Stimulated activated naive B cell treated with anti-CD40 and anti-IgM and Interleukin-4, amounts not matched to agents 10 μg/mL and 1 μg/mL and 100 μg/mL, for 72 hours (primary cell): ENCODE measurements at regions not wholly inside any gene's neighbourhood (a gene's known extent, or its start where the extent isn't known, plus 50 kb on each side); places are given as distances from the start of the nearest gene placed in this dataset.
"Not testable (repeated sequence)": the region's sequence is repeated elsewhere in the genome, so short reads cannot be mapped to it uniquely, and the experiment has no call there.

Experiments
- ATAC-seq, 2 donors: fragments of 150-1000 bp; cut with Tn5 transposase; replicated peaks; 2 replicates each; pipeline ENCODE4 v1.10.0; 2021; ENCODE audit warnings: moderate library complexity in 1 of 2
- DNase-seq: peaks from one replicate; pipeline ENCODE4 v3.0.0; 2021
- H3K27ac Mint-ChIP-seq: one replicate; pipeline ENCODE4 v1.8.0; 2022; ENCODE audit warnings: mild to moderate bottlenecking, mixed read lengths
- H3K27me3 Mint-ChIP-seq, 2 donors: one replicate each; pipeline ENCODE4 v1.8.0; 2022; ENCODE audit warnings: mixed read lengths in 2 of 2
- H3K36me3 Mint-ChIP-seq, 2 donors: one replicate each; pipeline ENCODE4 v1.8.0; 2022; ENCODE audit warnings: mixed read lengths in 2 of 2, mild to moderate bottlenecking in 1 of 2
- H3K4me1 Mint-ChIP-seq, 2 donors: one replicate each; pipeline ENCODE4 v1.8.0; 2022; ENCODE audit warnings: mixed read lengths in 2 of 2, mild to moderate bottlenecking in 1 of 2
- H3K4me3 Mint-ChIP-seq, 2 donors: one replicate each; pipeline ENCODE4 v1.8.0; 2022; ENCODE audit warnings: mild to moderate bottlenecking in 2 of 2, mixed read lengths in 2 of 2, moderate library complexity in 1 of 2
- H3K9me3 Mint-ChIP-seq, 2 donors: one replicate each; pipeline ENCODE4 v1.8.0; 2022; ENCODE audit warnings: mixed read lengths in 2 of 2, mild to moderate bottlenecking in 1 of 2

DNA sequence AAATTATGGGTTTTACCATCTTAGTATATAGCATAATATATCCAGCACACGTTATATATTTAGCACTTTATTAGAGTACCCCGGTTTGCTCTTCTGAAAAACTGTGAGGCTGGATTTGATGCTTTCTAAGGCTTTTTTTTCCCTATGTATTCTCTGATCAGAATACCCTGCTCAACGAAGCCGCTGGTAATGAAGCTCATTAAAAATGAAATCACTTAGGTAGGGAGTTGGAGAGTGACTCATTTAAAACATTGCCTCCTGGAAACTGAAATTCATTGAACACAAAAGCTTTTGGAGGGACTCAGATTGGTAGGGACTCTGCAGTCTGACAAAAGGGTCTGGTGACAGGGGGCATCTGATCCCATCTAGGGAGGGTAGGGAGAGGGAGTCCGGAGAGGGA lies 365.4 kb upstream of the MEX3C start:
- no peak overlapping the region for H3K4me3 Mint-ChIP-seq
- no peak overlapping the region for H3K27ac Mint-ChIP-seq
- DNase-seq: no peak
- H3K36me3 Mint-ChIP-seq: no peaks in the 10 kb centered on the region
- ATAC-seq: no peak
- H3K9me3 Mint-ChIP-seq: no peaks in the 10 kb centered on the region
- peaks cover 0 to 6% of the 10 kb centered on the region in 2 donors for H3K4me1 Mint-ChIP-seq
- H3K27me3 Mint-ChIP-seq: peaks cover 12 to 31% of the 10 kb centered on the region in 2 donors

- ATAC-seq (no peak), DNase-seq (no peak)
- peaks cover 0 to 6% of the 10 kb centered on the region in 2 donors for H3K4me1 Mint-ChIP-seq
Measured at GRCh38 chr18:51563396-51563795, 365.9 kb upstream of the MEX3C start.

GRCh38 chr18:51568151-51568550 lies 370.7 kb upstream of the MEX3C start:
- H3K36me3 Mint-ChIP-seq: no peaks in the 10 kb centered on the region
- peaks cover 8 to 15% of the 10 kb centered on the region in 2 donors for H3K27me3 Mint-ChIP-seq
- no peak for ATAC-seq
- H3K27ac Mint-ChIP-seq: no peak overlapping the region
- H3K9me3 Mint-ChIP-seq: no peaks in the 10 kb centered on the region
- H3K4me3 Mint-ChIP-seq: no peak overlapping the region
- H3K4me1 Mint-ChIP-seq: peaks cover 0 to 6% of the 10 kb centered on the region in 2 donors
- DNase-seq: no peak

More at GRCh38 chr18:51563396-51563795, 365.9 kb upstream of the MEX3C start:
- no peaks in the 10 kb centered on the region for H3K9me3 Mint-ChIP-seq
- peaks cover 12 to 26% of the 10 kb centered on the region in 2 donors for H3K27me3 Mint-ChIP-seq
- no peaks in the 10 kb centered on the region for H3K36me3 Mint-ChIP-seq
- H3K27ac Mint-ChIP-seq: no peak overlapping the region
- H3K4me3 Mint-ChIP-seq: no peak overlapping the region

GRCh38 chr18:51569153-51569552 lies 371.7 kb upstream of the MEX3C start:
- ATAC-seq (no peak), DNase-seq (no peak)
- peaks cover 0 to 5% of the 10 kb centered on the region in 2 donors for H3K9me3 Mint-ChIP-seq
- no peak overlapping the region for H3K27ac Mint-ChIP-seq
- H3K4me1 Mint-ChIP-seq: no peaks in the 10 kb centered on the region
- H3K27me3 Mint-ChIP-seq: peaks cover 14 to 15% of the 10 kb centered on the region in 2 donors
- H3K36me3 Mint-ChIP-seq: no peaks in the 10 kb centered on the region
- no peak overlapping the region for H3K4me3 Mint-ChIP-seq

DNA sequence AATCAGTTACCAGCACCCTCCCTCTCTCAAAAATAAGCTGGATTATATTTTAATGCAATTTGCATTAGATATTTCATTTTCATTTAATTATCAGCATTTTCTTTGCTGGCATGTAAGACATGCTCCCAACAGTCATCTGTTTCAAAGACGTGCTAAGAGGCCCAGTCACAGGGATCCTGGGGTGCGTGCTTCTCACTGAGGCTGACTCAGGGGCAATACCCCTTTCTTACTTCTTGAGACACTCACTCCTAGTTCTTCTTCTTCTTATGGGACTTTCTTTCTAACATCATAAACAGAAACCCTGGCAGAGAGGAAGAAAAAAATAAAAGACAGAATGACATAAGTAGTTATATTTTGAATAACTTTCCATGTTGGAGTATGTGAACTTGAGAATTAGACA lies 372.1 kb upstream of the MEX3C start:
- Mint-ChIP-seq H3K27ac (no peak overlapping the region), H3K4me3 (no peak overlapping the region), H3K4me1 (no peaks in the 10 kb centered on the region), H3K9me3 (peaks cover 0 to 6% of the 10 kb centered on the region in 2 donors), H3K27me3 (peaks cover 12 to 14% of the 10 kb centered on the region in 2 donors), H3K36me3 (no peaks in the 10 kb centered on the region)
- DNase-seq: no peak
- no peak for ATAC-seq

DNA sequence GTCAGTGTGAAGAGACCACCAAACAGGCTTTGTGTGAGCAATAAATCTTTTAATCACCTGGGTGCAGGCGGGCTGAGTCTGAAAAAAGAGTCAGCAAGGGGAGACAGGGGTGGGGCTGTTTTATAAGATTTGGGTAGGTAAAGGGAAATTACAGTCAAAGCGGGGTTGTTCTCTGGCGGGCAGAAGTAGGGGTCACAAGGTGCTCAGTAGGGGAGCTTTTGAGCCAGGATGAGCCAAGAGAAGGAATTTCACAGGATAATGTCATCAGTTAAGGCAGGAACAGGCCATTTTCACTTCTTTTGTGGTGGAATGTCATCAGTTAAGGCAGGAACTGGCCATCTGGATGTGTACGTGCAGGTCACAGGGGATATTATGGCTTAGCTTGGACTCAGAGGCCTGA lies 372.6 kb upstream of the MEX3C start:
- not testable (repeated sequence) for H3K27ac Mint-ChIP-seq, ATAC-seq, H3K4me1 Mint-ChIP-seq, DNase-seq, H3K36me3 Mint-ChIP-seq, H3K4me3 Mint-ChIP-seq, H3K9me3 Mint-ChIP-seq
- peaks cover 9 to 13% of the 10 kb centered on the region in 2 donors for H3K27me3 Mint-ChIP-seq

- H3K36me3 Mint-ChIP-seq, H3K27ac Mint-ChIP-seq, ATAC-seq, H3K4me3 Mint-ChIP-seq, DNase-seq, H3K4me1 Mint-ChIP-seq: not testable (repeated sequence)
- Mint-ChIP-seq H3K27me3 (peaks cover 12 to 13% of the 10 kb centered on the region in 2 donors), H3K9me3 (peaks cover 4 to 14% of the 10 kb centered on the region in 2 donors)
Measured at GRCh38 chr18:51573886-51574285, 376.4 kb upstream of the MEX3C start.

GRCh38 chr18:51575171-51575570 lies 377.7 kb upstream of the MEX3C start:
- Mint-ChIP-seq H3K9me3 (peaks cover 4 to 14% of the 10 kb centered on the region in 2 donors), H3K36me3 (no peaks in the 10 kb centered on the region), H3K4me1 (no peaks in the 10 kb centered on the region), H3K27me3 (peaks cover 12 to 13% of the 10 kb centered on the region in 2 donors), H3K4me3 (no peak overlapping the region), H3K27ac (no peak overlapping the region)
- ATAC-seq (no peak), DNase-seq (no peak)

GRCh38 chr18:51578406-51578980 lies 381.0 kb upstream of the MEX3C start:
- H3K36me3 Mint-ChIP-seq: no peaks in the 10 kb centered on the region
- peaks cover 4 to 14% of the 10 kb centered on the region in 2 donors for H3K9me3 Mint-ChIP-seq
- no peak for DNase-seq

DNA sequence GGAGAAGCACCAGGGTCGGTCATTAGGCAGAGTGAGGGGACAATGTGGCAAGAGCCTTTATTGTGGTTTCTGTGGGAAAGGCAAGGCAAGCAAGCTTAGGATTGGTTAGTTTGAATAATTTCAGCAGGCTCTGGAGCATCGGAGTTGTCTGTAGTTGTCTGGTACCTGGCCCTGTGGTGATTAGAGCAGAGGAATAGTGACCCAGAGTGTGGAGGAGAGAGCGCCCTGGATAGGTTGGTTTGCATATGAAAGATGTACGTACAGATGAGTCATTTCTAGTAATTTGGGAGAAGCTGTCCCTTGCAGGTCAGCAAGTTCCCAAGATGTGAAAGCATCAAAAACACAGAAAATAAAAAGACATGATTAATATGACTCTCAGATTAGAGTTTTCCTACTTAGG lies 383.1 kb upstream of the MEX3C start:
- no peaks in the 10 kb centered on the region for H3K36me3 Mint-ChIP-seq
- peaks cover 4 to 7% of the 10 kb centered on the region in 2 donors for H3K4me1 Mint-ChIP-seq
- DNase-seq (no peak), ATAC-seq (no peak)
- no peak overlapping the region for H3K27ac Mint-ChIP-seq
- peaks cover 4 to 8% of the 10 kb centered on the region in 2 donors for H3K9me3 Mint-ChIP-seq
- H3K27me3 Mint-ChIP-seq: peaks cover 5 to 8% of the 10 kb centered on the region in 2 donors
- H3K4me3 Mint-ChIP-seq: no peak overlapping the region

More at GRCh38 chr18:51578406-51578980, 381.0 kb upstream of the MEX3C start:
- H3K27ac Mint-ChIP-seq: no peak overlapping the region
- H3K4me3 Mint-ChIP-seq: no peak overlapping the region
- peaks cover 17 to 18% of the 10 kb centered on the region in 2 donors for H3K27me3 Mint-ChIP-seq
- H3K4me1 Mint-ChIP-seq: no peaks in the 10 kb centered on the region
- ATAC-seq: no peak

DNA sequence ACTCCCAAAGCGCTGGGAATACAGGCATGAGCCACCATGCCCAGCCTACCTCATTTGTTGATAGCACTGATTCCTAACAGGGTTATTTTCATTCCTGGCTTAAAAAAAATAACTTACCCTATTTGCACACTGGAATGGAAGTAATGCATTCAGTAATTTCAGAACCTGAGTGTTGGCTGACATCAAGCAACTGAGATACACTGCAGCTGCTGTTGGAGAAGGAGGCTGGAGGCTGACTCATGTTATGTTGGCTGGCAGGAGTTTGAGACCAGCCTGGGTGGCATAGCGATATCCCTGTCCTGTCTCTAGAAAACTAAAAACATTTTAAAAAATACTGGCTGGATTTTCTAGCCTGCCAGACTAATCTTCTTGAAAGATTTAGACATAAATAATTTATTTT lies 385.1 kb upstream of the MEX3C start:
- ATAC-seq (no peak), DNase-seq (no peak)
- Mint-ChIP-seq H3K27me3 (peaks cover 15 to 20% of the 10 kb centered on the region in 2 donors), H3K27ac (no peak overlapping the region), H3K36me3 (no peaks in the 10 kb centered on the region), H3K4me1 (peaks cover 4 to 7% of the 10 kb centered on the region in 2 donors), H3K4me3 (no peak overlapping the region), H3K9me3 (peaks cover 4 to 8% of the 10 kb centered on the region in 2 donors)

GRCh38 chr18:51588616-51589015 lies 391.1 kb upstream of the MEX3C start:
- ATAC-seq: no peak
- no peaks in the 10 kb centered on the region for H3K36me3 Mint-ChIP-seq
- peaks cover 4 to 7% of the 10 kb centered on the region in 2 donors for H3K4me1 Mint-ChIP-seq
- no peak overlapping the region for H3K27ac Mint-ChIP-seq
- DNase-seq: no peak
- H3K9me3 Mint-ChIP-seq: peaks cover 0 to 1% of the 10 kb centered on the region in 2 donors
- H3K4me3 Mint-ChIP-seq: no peak overlapping the region
- peaks cover 14 to 29% of the 10 kb centered on the region in 2 donors for H3K27me3 Mint-ChIP-seq

DNA sequence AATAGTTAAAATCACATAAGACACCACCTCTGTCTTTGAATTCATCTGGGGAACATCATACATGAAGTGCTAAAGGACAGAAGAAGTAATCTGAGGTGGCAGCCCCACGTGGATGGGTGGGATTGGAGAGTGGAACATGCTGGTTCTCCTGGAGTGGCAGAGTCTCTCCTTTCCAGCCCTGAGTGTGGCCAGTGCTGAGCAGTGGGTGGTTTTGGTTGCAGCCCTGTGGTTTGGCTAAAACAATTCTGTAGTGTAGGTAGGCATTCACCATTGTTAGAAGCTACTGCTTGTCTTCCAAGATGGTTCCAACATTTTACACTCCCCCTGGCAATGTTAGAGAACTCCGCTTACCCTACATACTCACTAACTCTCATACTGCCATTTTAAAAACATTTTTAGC lies 396.4 kb upstream of the MEX3C start:
- ATAC-seq: no peak
- H3K27me3 Mint-ChIP-seq: peaks cover 7 to 11% of the 10 kb centered on the region in 2 donors
- no peak overlapping the region for H3K4me3 Mint-ChIP-seq

DNA sequence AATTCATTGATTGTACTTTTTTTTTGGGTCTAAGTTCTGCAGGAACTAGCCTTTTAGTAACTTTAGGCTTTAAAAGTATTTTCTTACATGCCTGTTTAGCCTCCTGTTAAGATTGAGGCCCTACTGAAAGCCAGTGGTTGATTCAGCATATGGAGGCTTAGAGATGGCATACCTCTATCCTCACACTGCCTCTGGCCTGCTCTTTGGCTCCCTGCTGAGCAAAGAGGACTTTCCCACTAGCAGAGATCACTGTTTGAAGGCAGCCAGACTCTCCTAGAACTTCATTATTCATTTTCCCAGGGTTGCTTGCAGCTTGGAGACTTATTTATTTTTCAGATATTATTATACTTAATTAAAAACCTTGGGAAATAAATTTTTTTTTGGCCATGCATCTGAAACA lies 405.6 kb upstream of the MEX3C start:
- H3K27ac Mint-ChIP-seq: no peak overlapping the region
- DNase-seq (no peak), ATAC-seq (no peak)
- H3K27me3 Mint-ChIP-seq: peaks cover 0 to 4% of the 10 kb centered on the region in 2 donors
- H3K4me3 Mint-ChIP-seq: no peak overlapping the region
- H3K4me1 Mint-ChIP-seq: no peaks in the 10 kb centered on the region
- peaks cover 7 to 8% of the 10 kb centered on the region in 2 donors for H3K9me3 Mint-ChIP-seq
- no peaks in the 10 kb centered on the region for H3K36me3 Mint-ChIP-seq

More for the DNA sequence above, 396.4 kb upstream of the MEX3C start:
- DNase-seq: no peak
- Mint-ChIP-seq H3K4me1 (no peaks in the 10 kb centered on the region), H3K9me3 (peaks cover 12 to 15% of the 10 kb centered on the region in 2 donors), H3K36me3 (peaks cover 3 to 4% of the 10 kb centered on the region in 2 donors), H3K27ac (no peak overlapping the region)

- Mint-ChIP-seq H3K27me3 (peaks cover 0 to 4% of the 10 kb centered on the region in 2 donors), H3K36me3 (no peaks in the 10 kb centered on the region), H3K4me1 (no peaks in the 10 kb centered on the region), H3K4me3 (no peak overlapping the region), H3K9me3 (peaks cover 4% of the 10 kb centered on the region in 2 donors), H3K27ac (no peak overlapping the region)
- ATAC-seq (no peak), DNase-seq (no peak)
Measured at GRCh38 chr18:51603551-51603950, 406.1 kb upstream of the MEX3C start.
